NCI-H1417 (cell line): ENCODE measurements at regions not wholly inside any gene's neighbourhood (a gene's known extent, or its start where the extent isn't known, plus 50 kb on each side); places are given as distances from the start of the nearest gene placed in this dataset.
A peak's percentile ranks its signal among the peaks of the same experiment; 100 is the strongest.

Source experiments
- DNase-seq, 3 experiments: peaks; one replicate each; lab custom pipeline; 2025; lab: John Stamatoyannopoulos, UW

DNA sequence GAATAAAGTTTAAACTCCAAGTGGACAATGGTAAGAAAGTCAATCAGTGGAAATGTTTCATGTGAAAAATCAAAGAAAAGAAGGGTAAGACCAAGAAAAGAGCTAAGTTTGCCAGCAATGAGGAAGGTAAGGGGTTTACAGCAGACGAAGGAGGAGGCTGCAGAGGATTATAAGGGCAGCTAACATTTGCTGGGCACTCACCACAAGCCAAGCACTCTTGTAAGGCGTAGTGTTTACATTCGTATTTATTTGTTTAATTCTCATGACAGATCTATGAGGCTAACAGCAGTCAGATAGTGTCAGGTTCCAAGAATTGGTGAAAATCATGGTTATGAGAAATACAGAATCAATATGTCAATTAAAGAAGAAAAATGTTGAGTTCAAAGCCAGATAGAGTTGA is 75.2 kb upstream of the NGF start:
- DNase-seq: no peak

DNA sequence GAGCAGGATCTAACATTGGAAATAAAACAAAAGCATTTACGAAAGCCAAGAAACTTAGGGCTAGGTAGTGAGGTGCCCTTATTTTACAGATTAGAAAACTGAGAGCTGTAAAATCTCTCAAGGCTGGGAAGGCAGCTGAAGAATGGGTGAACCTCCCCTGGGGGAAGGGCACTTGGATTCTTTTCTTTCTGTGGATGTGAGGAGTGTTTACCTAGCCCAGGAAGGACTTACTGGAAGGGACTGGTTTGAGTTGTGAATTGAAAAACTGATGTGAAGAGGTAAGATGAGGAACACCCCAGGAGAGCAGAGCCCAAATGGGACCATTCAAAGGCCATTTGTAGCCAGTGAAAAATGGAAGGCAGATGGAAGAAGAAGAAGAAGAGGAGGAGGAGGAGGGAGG is 74.7 kb upstream of the NGF start:
- DNase-seq: no peak

DNA sequence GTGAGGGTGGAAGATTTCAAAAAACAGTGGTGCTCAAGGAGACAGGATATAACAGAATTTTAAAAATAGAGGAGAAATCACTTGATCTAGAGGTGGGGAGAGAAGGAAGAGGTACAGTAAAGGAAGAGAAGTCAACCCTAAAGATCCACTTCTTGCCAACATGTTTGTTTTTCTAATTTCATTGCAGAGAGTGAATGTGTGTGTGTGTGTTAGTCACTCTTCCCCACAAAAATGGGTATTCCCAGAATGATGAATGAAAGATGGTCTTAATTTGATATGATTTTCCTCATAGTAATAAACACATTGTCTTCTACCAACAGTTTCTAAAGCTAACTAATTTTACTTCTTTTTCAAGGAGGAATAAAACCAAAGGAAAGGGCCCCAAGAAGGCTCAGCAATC is 74.2 kb upstream of the NGF start:
- no peak for DNase-seq

DNA sequence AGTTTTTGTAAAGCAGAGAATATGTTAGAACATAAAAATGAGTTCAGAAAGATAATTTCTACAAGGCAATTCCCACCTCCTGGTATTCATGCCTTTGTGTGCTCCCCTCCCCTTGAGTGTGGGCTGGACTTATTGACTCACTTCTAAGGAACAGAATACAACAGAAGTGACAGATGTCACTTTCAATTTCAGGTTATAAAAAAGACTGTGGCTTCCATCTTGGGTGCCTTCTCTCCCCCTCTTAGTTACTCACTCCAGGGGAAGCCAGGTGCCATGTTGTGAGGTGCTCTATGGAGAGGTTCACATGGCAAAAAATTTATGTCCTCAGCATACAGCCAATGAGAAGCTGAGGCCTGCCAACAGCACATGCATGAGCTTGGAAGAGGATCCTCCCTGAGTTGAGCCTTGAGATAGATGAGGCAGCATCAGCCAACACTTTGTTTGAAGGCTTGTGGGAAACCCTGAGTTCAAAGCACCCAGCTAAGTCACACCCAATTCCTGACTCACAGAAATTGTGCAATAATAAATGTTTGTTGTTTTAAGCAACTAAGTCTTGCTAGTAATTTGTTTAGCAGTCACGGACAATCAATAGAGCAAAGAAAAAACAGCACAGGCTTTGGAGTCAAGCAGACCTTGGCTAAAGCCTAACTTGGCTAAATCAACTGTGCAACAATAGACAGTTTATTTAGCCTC is 73.5 kb upstream of the NGF start:
- DNase-seq: peak in 1 of 3 experiments; percentile 12

DNA sequence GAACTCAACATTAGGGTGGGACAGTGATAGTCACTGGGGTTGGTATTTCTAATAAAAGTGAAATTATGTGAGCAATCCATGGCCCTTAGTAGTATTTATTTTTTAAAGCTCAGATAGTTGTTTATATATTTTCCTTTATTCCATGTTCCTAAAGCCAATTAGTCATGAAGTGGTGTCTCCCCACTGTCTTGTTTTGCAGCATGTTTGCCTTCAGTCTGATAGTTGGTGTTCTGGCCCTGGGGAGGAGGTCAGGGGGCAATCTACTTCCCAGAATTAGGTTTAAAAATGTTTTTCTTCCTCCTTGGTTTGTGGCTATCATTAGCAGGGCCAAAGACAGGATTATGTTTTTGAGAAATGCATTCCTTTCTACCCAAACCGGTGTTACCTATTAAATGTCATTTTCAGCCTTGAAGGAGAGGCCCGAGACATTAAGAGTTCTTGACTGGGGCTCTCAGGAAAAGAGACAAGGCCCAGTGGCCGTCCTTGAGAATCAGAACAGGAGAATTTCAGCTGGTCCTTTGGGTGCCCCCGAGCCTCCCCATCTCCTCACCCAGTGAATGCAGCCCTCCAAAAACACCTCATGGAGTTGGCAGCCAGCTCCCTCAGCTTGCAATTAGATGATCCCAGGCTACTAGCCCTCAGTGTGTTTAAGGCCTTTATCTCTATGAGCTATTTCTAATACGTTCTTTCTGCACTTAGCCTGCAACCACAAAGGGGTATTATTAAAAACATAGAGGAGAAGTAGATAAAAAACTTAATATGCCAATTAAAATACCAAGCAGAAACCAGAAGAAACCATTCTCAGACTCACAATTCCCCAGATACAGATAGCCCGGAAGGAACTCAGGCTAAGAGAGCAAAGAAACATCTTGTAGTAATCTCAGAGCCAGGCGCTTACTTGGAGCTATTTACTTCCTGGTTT is 71.3 kb upstream of the NGF start:
- no peak for DNase-seq

DNA sequence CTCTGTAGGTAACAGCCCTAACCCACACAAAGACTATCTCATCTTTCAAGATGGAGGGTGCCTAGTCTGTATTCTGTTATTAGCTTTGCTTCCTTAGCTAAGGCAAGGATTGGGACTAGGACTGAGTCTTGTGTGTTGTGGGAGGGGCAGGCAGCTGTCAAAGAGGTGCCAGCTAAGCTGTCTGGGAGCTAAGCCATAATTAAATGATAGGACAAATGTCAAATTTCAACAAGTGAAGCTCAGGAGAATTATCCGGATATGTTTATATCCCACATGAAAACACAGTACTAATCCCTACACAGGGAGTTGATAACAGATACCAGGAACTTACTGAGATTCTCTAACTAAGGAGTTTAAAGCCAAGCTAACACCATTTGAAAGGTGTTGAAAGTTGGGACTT is 70.5 kb upstream of the NGF start:
- DNase-seq: no peak

DNA sequence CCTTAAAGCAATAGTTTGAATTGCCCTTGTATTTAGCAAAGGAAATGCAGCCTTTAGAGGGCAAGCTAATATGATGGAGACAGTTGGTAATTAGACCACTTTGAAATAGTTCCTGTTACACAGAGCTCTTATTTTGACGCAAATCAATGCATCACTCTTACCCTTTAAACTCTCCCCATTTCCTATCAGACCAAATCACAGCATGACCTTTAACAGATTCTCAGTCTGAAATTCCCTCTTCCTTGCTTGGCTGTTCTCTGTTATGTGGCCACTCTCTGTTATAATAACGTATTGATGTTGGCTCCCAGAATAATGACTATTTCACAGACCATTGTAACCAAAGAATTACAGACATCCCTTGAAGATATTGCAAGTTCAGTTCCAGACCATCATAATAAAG is 66.9 kb upstream of the NGF start:
- no peak for DNase-seq

DNA sequence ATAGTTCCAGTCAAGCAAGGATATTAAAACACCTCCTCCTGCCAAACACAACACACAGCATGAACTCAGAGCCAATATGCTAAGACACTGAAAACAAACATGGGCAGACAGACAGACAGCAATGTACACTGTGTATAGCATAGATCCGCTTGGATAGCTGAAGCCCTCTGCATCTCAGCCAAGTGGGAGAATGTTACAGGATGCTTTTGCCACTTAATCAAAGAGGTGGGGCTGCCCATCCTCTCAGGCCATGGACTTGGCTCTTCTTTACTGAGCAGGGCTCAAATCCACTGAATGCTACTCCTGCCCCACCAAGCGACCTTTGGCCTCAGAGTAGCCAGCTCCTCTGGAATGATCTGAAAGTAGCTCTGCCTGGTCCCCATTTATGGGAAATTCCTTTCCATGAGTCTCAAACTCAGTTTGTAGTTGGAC is 64.7 kb upstream of the NGF start:
- no peak for DNase-seq

DNA sequence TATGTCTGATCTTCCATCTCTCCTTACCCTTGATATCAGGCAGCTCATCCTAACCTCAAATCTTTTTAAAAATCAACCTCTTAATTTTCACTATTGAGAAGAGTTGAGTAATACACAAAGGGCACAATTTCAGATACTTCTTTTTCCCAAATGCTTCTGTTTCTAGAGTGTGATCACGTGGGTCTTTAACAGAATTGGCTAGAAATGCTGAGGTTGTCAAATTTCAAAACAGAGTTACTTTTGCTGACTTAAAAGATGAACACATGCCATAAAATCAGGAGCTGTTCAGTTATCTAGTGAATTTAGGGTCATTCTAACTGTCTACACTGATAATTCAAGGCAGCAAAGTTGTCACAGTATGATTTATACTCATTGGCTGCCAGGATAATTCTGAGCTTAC is 63.6 kb upstream of the NGF start:
- no peak for DNase-seq

DNA sequence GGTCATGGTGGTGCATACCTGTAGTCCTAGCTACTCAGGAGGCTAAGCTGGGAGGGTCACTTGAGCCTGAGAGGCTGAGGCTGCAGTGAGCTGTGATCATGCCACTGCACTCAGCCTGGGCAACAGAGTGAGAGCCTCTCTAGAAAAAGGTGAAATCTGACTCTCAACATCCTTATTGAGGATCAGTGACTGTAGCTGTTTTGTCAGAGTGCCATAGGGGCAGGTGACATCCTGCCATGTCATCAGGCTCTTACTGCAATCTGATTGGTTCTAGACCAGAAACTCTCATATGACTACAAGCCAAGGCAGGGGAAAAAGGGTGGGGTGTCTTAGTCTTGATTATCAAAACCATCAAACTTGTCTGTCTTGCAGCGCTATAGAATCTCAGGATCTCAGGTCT is 62.8 kb upstream of the NGF start:
- DNase-seq: peak in 1 of 3 experiments; percentile 11

DNA sequence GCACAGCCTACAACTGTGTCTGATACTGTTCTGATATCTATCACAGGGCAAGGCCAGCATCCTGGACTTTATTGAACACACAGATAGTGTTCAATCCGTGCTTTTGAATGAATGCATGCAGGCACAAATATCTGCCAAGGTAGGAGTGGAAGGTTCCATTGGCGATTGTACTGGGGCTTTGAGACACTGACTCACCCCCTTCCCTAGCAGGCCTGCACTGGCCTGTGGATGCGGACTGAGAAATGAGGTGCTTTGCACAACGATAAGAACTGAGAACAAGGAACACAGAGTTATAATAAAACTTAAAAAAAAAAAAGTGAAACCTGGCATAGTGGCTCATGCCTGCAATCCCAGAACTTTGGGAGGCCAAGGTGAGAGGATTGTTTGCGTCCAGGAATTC is 62.4 kb upstream of the NGF start:
- DNase-seq: no peak

DNA sequence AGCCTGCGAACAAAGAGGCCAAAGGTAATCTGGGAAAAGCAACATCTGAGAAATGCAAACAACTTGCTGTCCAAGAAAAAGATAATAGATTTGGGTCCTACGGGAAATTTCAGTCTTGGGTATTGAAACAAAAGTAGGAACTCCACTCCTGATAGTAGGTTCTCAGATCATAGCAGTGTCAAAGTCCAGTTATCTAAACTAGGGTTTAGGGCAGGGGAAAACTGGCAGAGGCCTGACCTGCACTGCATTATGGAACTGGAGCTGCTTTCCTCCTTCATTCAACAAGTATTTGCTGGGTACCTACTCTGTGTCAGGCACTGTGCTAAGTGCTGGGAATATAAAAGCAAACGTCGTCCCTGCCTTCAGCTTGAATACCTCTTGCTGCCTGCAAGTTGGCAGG is 60.7 kb upstream of the NGF start:
- no peak for DNase-seq
